ENCODE measurements at regions not wholly inside any gene's neighbourhood (a gene's known extent, or its start where the extent isn't known, plus 50 kb on each side); places are given as distances from the start of the nearest gene placed in this dataset.

GRCh38 chr3:177431525-177432176 lies 234.4 kb upstream of the TBL1XR1 start:
- DNase-seq (ENCODE audit: extremely low read depth, low read depth): no peak
- no peak for TF ChIP-seq CTCF (IDR thresholded peaks at IDR 0.05; ENCODE audit: low read depth, low read length, missing control alignments)
- no peak overlapping the region for H3K4me3 ChIP-seq (replicated peaks; ENCODE audit: low read depth, low read length)

- DNase-seq (ENCODE audit: extremely low read depth, low read depth): no peak
- no peak for TF ChIP-seq CTCF (IDR thresholded peaks at IDR 0.05; ENCODE audit: low read depth, low read length, missing control alignments)
- H3K4me3 ChIP-seq (replicated peaks; ENCODE audit: low read depth, low read length): no peak overlapping the region
Observed at GRCh38 chr3:177435301-177435700, 238.0 kb upstream of the TBL1XR1 start.

GRCh38 chr3:177437513-177438337 lies 240.4 kb upstream of the TBL1XR1 start:
- H3K4me3 ChIP-seq (replicated peaks; ENCODE audit: low read depth, low read length): no peak overlapping the region
- DNase-seq (ENCODE audit: extremely low read depth, low read depth): no peak
- no peak for TF ChIP-seq CTCF (IDR thresholded peaks at IDR 0.05; ENCODE audit: low read depth, low read length, missing control alignments)

- TF ChIP-seq CTCF (IDR thresholded peaks at IDR 0.05; ENCODE audit: low read depth, low read length, missing control alignments): no peak
- no peak for DNase-seq (ENCODE audit: extremely low read depth, low read depth)
- no peak overlapping the region for H3K4me3 ChIP-seq (replicated peaks; ENCODE audit: low read depth, low read length)
Observed at GRCh38 chr3:177438596-177439220, 241.4 kb upstream of the TBL1XR1 start.

- no peak for DNase-seq (ENCODE audit: extremely low read depth, low read depth)
- TF ChIP-seq CTCF (IDR thresholded peaks at IDR 0.05; ENCODE audit: low read depth, low read length, missing control alignments): no peak
- no peak overlapping the region for H3K4me3 ChIP-seq (replicated peaks; ENCODE audit: low read depth, low read length)
Observed at GRCh38 chr3:177439694-177440269, 242.5 kb upstream of the TBL1XR1 start.

- DNase-seq (ENCODE audit: extremely low read depth, low read depth): no peak
- TF ChIP-seq CTCF (IDR thresholded peaks at IDR 0.05; ENCODE audit: low read depth, low read length, missing control alignments): no peak
- H3K4me3 ChIP-seq (replicated peaks; ENCODE audit: low read depth, low read length): no peak overlapping the region
Observed at GRCh38 chr3:177440456-177441104, 243.3 kb upstream of the TBL1XR1 start.

All from HFF-Myc (cell line).